T-helper 22 cell (primary cell): ENCODE measurements at regions not wholly inside any gene's neighbourhood (a gene's known extent, or its start where the extent isn't known, plus 50 kb on each side); places are given as distances from the start of the nearest gene placed in this dataset.

Experiments
- DNase-seq: peaks from one replicate; pipeline ENCODE4 v3.0.0-alpha.2; 2020; ENCODE audit warnings: low read depth

DNA sequence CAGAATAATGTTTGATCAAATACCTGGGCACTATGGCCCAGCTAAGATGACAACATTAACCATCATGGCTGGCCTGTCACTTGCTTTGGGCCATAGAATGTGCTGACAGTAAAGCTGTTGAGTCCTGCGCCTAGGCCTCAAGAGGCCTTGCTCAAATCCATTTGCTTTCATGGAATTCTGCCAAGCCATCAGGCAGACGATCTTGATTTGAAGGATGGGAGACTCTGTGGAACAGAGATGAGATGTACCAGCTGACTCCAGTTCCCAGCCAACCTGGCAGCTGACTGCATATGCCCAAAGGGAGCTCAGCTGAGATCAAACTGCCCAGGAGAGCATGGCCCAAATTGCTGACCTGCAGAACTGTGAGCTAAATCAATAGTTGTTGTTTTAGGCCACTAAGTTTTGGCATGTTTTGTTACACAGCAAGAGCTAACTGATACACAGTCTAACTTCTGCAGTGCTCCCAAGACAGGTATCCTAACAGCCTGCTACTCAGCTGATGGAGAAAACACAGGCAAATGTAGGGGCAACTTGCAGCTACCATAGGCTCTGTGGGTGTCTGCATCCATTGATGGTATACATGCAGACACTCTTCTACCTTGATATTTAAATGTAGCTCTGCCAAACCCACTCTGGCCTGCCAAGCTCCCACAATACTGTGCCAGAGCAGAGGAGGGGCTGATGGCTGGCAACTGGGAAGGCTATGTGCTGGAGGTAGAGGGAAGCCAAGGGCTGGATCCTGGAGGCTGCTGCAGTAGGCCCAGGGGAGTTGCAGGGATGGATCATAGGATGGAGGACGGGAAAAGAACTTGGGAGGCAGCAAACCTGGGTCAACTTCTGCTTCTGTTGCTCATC is 55.2 kb upstream of the RNF24 start:
- DNase-seq: no peak

DNA sequence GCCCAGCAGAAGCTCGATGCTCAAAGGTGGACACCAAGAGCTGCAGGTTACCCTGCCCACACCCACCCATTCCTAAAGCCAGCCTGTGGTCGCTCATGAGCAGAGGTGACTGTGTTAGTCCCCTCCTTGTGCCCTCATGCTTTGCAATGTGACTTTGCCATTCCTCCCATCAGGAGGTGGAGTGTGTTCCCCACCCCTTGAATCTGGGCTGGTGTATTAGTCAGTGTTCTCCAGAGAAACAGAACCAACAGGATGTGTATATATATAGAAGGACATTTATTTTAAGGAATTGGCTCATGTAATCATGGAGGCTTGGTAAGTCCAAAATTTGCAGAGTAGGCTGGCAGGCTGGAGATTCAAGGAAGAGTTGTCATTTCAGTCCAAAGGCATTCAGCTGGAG is 54.4 kb upstream of the RNF24 start:
- DNase-seq: no peak

DNA sequence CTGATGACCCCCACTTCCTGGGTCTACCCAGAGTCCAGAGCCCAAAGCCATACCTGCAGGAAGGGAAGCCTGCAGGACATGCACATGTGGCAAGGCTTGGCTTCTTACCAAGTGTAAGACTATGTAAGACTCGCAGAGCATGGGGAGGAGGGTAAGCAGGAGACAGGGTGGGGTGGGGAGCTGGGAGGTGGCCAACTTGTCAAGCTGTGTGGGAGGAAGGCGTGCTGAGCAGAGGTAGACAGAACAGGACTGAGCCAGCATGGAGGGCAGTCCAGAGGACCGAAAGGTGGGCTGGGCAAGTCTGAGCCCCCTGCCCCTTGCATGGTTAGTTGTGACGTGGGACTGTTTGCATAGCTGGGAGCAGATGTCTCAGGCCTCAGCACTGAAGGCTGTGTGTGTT is 53.4 kb upstream of the RNF24 start:
- no peak for DNase-seq

DNA sequence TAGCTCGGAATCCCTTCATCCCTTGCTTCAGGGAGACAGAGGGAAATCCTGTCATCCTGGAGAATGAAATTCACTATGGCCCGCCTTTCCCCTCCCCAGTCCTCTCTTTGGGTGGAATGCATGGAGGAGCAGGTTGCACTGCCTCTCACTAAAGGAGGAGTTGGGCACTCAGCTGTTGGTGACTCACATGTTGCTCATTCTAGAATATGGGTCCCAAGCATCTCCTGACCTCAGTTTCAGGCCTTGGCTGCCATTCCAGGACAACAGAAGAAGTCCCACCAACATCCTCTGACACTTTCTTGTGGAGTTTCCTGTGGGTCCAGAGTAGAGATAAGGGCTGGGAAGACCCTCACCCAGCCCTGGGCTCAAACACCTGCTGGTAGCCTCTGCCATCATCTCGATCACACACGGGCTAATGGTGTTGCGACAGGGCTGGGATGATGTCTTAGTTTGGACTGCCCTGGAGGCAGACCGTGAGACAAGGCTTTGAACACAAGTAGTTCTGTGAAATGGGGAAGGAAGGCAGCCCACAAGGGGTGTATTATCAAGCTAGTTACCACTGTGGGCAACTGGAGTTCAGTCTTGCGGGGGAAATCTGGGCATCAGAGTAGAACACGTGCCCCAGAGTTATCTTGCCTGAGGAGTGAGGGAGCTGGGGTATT is 52.4 kb upstream of the RNF24 start:
- no peak for DNase-seq

DNA sequence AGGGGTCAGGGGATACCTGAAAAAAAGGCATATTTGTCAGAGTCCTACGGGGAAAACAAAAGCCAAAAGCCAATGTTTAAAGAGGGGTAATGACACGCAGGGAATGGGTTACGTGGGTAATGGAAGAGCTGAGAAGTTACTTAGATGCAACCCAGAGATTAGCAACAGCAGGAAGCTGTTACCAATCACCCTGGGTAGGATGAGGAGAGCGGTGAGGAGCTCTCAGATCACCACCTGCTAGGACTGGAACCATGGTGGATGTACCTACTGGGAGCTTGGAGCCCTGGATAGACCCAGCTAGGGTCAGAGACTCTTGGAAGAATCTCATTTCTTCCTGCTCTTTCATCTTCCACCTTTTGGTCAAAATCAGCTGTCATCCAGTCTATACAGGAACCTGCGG is 51.2 kb upstream of the RNF24 start:
- no peak for DNase-seq

DNA sequence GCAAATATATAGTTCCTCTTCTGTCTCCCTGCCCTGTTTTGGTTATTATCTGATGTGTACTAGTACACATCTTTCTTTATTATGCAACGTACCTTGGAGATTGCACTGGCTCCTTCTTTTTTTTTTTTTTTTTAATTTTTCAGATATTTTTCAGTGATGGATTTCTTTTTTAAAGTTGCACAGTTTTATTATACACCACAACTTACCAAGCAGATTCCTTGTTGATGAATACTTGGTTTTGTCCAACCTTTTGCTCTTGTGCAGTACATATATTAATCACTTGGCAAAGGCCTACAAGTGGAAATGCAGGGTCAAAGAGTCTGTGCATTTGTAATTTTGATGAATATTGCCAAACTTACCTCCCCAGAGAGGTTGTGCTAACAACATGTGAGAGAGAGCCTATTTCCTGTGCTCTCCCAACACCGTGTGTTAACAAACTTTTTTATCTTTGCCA is 50.1 kb upstream of the RNF24 start:
- no peak for DNase-seq
